Lower lobe of right lung (tissue), 2 donors: ENCODE measurements at regions not wholly inside any gene's neighbourhood (a gene's known extent, or its start where the extent isn't known, plus 50 kb on each side); places are given as distances from the start of the nearest gene placed in this dataset.

Experiments used
- ATAC-seq, 2 donors: fragments of 200-7000 bp; cut with Tn5 transposase; one replicate each; pipeline ENCODE4 v1.9.1; 2020 to 2022; ENCODE audit warnings: mild to moderate bottlenecking in 2 of 2, moderate library complexity in 2 of 2
- DNase-seq: peaks from one replicate; pipeline ENCODE4 v3.0.0-alpha.2; 2020
- H3K27ac ChIP-seq: fragments of 200-600 bp; one replicate; pipeline ENCODE4 v1.8.0; 2022
- H3K27me3 ChIP-seq: fragments of 200-600 bp; one replicate; pipeline ENCODE4 v1.8.0; 2022; ENCODE audit warnings: low read depth
- H3K36me3 ChIP-seq: fragments of 200-600 bp; one replicate; pipeline ENCODE4 v1.8.0; 2022; ENCODE audit warnings: mild to moderate bottlenecking
- H3K4me1 ChIP-seq: fragments of 200-600 bp; one replicate; pipeline ENCODE4 v1.8.0; 2022
- H3K4me3 ChIP-seq: fragments of 200-600 bp; one replicate; pipeline ENCODE4 v1.8.0; 2022; ENCODE audit warnings: mild to moderate bottlenecking
- H3K9me3 ChIP-seq: fragments of 200-600 bp; one replicate; pipeline ENCODE4 v1.8.0; 2022
- CTCF ChIP-seq: fragments of 200-600 bp; IDR thresholded peaks from one replicate; pipeline ENCODE4 v1.8.0; 2022; ENCODE audit warnings: antibody characterized with exemption, mild to moderate bottlenecking
- intact Hi-C: fragments of 100-400 bp; cut with DNase I; formaldehyde crosslinking; loops from one replicate; pipeline ENCODE4 v1.11.0; 2022
- donor health status: DM: no; HTN: yes; CAD: no; lungs with severe emphysema.

GRCh38 chr10:64093946-64094535 is 572.8 kb downstream of the REEP3 start:
- Histone ChIP-seq H3K4me1 (no peaks in the 10 kb centered on the region), H3K27me3 (no peaks in the 10 kb centered on the region), H3K9me3 (no peaks in the 10 kb centered on the region), H3K36me3 (no peaks in the 10 kb centered on the region), H3K4me3 (no peak overlapping the region), H3K27ac (no peak overlapping the region)
- no peak for ATAC-seq
- no peak for DNase-seq
- TF ChIP-seq CTCF: no peak
- intact Hi-C loops: no loop called here

GRCh38 chr10:64096941-64097340 is 575.7 kb downstream of the REEP3 start:
- H3K4me3 ChIP-seq: no peak overlapping the region
- H3K9me3 ChIP-seq: no peaks in the 10 kb centered on the region
- intact Hi-C loops: no loop called here
- H3K4me1 ChIP-seq: no peaks in the 10 kb centered on the region
- DNase-seq (no peak), ATAC-seq (no peak)
- TF ChIP-seq CTCF: no peak
- H3K27ac ChIP-seq: no peak overlapping the region
- no peaks in the 10 kb centered on the region for H3K36me3 ChIP-seq
- no peaks in the 10 kb centered on the region for H3K27me3 ChIP-seq

- DNase-seq: no peak
- no peak for TF ChIP-seq CTCF
- Histone ChIP-seq H3K27ac (no peak overlapping the region), H3K36me3 (no peaks in the 10 kb centered on the region), H3K4me1 (no peaks in the 10 kb centered on the region), H3K27me3 (no peaks in the 10 kb centered on the region), H3K9me3 (no peaks in the 10 kb centered on the region), H3K4me3 (no peak overlapping the region)
- no peak for ATAC-seq
- intact Hi-C loops: no loop called here
Observed at GRCh38 chr10:64097391-64098122, 576.4 kb downstream of the REEP3 start.

- Histone ChIP-seq H3K4me3 (no peak overlapping the region), H3K4me1 (no peaks in the 10 kb centered on the region), H3K9me3 (no peaks in the 10 kb centered on the region), H3K27ac (no peak overlapping the region), H3K27me3 (no peaks in the 10 kb centered on the region), H3K36me3 (no peaks in the 10 kb centered on the region)
- DNase-seq: no peak
- ATAC-seq: no peak
- no peak for TF ChIP-seq CTCF
- intact Hi-C loops: no loop called here
Observed at GRCh38 chr10:64098994-64099393, 577.8 kb downstream of the REEP3 start.

- no peak for ATAC-seq
- no peak for TF ChIP-seq CTCF
- H3K4me1 ChIP-seq: no peaks in the 10 kb centered on the region
- H3K36me3 ChIP-seq: no peaks in the 10 kb centered on the region
- H3K27me3 ChIP-seq: no peaks in the 10 kb centered on the region
- intact Hi-C loops: no loop called here
- no peak overlapping the region for H3K4me3 ChIP-seq
- H3K9me3 ChIP-seq: no peaks in the 10 kb centered on the region
- DNase-seq: no peak
- no peak overlapping the region for H3K27ac ChIP-seq
Observed at GRCh38 chr10:64101606-64102263, 580.5 kb downstream of the REEP3 start.
